Upper lobe of right lung (tissue), 1 donor: ENCODE measurements at regions not wholly inside any gene's neighbourhood (a gene's known extent, or its start where the extent isn't known, plus 50 kb on each side); places are given as distances from the start of the nearest gene placed in this dataset.

Source experiments
- ATAC-seq: fragments of 200-7000 bp; cut with Tn5 transposase; one replicate; pipeline ENCODE4 v1.9.1; 2020; ENCODE audit warnings: mild to moderate bottlenecking, moderate library complexity
- DNase-seq: peaks from one replicate; pipeline ENCODE4 v3.0.0-alpha.2; 2020
- H3K27ac ChIP-seq: fragments of 200-600 bp; one replicate; pipeline ENCODE4 v1.8.0; 2022
- H3K27me3 ChIP-seq: fragments of 200-600 bp; one replicate; pipeline ENCODE4 v1.8.0; 2022; ENCODE audit warnings: mild to moderate bottlenecking
- H3K36me3 ChIP-seq: fragments of 200-600 bp; one replicate; pipeline ENCODE4 v1.8.0; 2022
- H3K4me1 ChIP-seq: fragments of 200-600 bp; one replicate; pipeline ENCODE4 v1.8.0; 2022
- H3K4me3 ChIP-seq: fragments of 200-600 bp; one replicate; pipeline ENCODE4 v1.8.0; 2022; ENCODE audit warnings: mild to moderate bottlenecking
- H3K9me3 ChIP-seq: fragments of 200-600 bp; one replicate; pipeline ENCODE4 v1.8.0; 2022
- intact Hi-C: fragments of 100-400 bp; cut with DNase I; formaldehyde crosslinking; loops from one replicate; pipeline ENCODE4 v1.11.0; 2022
- TF ChIP-seq, protein P1 (sequence below): fragments of 200-600 bp; IDR thresholded peaks from one replicate; pipeline ENCODE4 v1.8.0; 2022; ENCODE audit warnings: antibody characterized with exemption
- donor health status: DM: no; HTN: yes; CAD: no; lungs with severe emphysema.

DNA sequence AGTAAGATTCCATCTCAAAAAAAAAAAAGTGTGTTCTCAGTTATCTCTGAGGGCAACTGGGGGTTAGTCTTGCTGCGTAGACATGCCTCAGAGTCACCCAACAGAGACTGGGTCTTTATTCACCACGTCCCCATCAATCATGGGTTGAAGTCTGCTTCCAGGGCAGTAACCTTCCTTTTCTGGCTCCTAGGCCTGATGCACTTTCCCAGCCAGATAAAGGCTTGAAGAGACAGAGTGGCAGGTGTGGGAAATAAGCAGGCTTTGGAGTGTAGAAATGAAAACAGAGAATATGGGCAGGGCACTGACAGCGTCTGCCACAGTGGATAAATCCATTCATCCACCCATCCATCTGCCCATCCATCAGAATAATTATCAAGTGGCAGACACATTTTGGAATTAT, 134.1 kb upstream of the LGALSL start:
- DNase-seq (no peak), ATAC-seq (no peak)
- Histone ChIP-seq H3K4me1 (no peaks in the 10 kb centered on the region), H3K9me3 (no peaks in the 10 kb centered on the region), H3K36me3 (no peaks in the 10 kb centered on the region), H3K27me3 (no peaks in the 10 kb centered on the region), H3K27ac (no peak overlapping the region), H3K4me3 (no peak overlapping the region)
- intact Hi-C loops, result loop anchor here (10.0 kb wide), 1 partner anchor 265 kb away; no protein-coding TSS in a partner anchor
- TF ChIP-seq, protein P1, sequence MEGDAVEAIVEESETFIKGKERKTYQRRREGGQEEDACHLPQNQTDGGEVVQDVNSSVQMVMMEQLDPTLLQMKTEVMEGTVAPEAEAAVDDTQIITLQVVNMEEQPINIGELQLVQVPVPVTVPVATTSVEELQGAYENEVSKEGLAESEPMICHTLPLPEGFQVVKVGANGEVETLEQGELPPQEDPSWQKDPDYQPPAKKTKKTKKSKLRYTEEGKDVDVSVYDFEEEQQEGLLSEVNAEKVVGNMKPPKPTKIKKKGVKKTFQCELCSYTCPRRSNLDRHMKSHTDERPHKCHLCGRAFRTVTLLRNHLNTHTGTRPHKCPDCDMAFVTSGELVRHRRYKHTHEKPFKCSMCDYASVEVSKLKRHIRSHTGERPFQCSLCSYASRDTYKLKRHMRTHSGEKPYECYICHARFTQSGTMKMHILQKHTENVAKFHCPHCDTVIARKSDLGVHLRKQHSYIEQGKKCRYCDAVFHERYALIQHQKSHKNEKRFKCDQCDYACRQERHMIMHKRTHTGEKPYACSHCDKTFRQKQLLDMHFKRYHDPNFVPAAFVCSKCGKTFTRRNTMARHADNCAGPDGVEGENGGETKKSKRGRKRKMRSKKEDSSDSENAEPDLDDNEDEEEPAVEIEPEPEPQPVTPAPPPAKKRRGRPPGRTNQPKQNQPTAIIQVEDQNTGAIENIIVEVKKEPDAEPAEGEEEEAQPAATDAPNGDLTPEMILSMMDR, result no peak

DNA sequence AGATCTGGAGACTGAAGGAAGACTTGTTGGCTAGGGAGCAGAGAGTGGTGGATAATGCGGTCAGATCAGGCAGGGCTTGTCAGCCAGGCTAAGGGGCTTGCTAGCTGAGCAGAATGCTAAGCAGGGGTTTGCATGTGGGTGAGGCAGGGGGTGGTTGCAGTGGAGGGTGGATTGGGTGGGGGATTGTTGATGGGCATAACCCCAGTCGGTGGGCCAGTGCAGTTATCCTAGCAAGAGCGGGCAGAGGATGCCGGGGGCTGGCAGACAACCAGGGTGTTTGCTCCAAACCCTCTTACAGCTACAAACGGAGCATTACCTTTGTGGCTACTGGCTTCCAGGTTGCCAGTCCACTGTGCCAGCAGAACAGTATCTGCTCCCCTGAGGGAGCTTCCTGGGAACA, 131.5 kb upstream of the LGALSL start:
- Histone ChIP-seq H3K27me3 (no peaks in the 10 kb centered on the region), H3K4me1 (peaks cover 4% of the 10 kb centered on the region), H3K4me3 (no peak overlapping the region), H3K9me3 (no peaks in the 10 kb centered on the region), H3K36me3 (no peaks in the 10 kb centered on the region), H3K27ac (no peak overlapping the region)
- TF ChIP-seq, protein P1, result no peak
- no peak for DNase-seq
- ATAC-seq, result no peak
- intact Hi-C loops, result loop anchor here (10.0 kb wide), 1 partner anchor 268 kb away; no protein-coding TSS in a partner anchor

DNA sequence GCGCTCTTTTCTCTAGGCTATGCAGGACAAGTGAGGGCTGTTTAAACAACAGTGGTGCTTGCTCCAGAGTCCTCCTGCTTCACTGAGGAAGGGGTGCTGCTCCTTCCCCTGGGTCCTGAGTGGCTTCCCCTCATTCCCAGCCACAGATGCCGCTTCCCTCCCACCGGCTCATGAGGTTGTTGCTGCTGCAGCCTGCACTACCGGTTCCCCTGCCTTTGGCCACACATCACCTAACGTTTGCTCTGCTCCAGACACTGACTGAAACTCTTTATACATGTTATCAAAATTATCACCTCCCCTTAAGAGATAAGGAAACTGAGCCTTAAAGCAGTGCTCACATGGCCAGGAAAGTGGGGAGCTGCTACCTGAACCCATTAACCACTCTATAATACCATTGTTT, 130.8 kb upstream of the LGALSL start:
- intact Hi-C loops, result loop anchor here (10.0 kb wide), 1 partner anchor 268 kb away; no protein-coding TSS in a partner anchor
- DNase-seq (no peak), ATAC-seq (no peak)
- TF ChIP-seq, protein P1, result no peak
- Histone ChIP-seq H3K9me3 (no peaks in the 10 kb centered on the region), H3K36me3 (no peaks in the 10 kb centered on the region), H3K4me3 (no peak overlapping the region), H3K27me3 (no peaks in the 10 kb centered on the region), H3K27ac (no peak overlapping the region), H3K4me1 (peaks cover 11% of the 10 kb centered on the region)

DNA sequence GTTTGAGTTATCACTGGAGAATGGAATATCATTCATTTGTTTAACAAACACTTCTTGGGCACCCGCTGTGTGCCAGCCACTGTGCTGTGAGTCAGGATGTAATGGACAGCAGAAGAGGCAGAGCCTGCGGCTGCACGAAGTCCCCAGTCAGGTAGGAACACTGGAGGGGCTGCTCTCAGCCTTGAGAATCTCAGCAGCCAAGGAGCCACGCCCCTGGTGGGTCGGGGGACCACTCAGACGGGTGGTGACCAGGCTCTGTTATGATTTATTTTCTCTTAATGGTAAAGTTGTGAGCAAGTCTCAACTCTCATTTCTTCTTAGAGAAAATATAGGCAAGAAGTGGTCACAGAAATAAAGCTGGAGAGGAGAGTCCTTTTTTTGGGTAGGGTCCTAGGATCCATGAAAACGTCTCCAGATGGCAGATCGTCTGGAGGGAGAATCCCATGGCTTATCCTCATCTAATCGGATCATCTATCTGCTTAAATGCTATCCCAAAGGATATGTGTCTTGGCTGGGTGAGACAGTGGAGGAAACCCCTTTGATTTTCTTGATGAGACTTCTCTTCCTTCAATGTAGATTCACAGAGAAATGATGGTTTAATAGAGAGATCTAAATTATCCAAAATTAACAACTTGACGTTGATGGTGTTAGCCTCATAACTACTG, 129.1 kb upstream of the LGALSL start:
- no peaks in the 10 kb centered on the region for H3K27me3 ChIP-seq
- no peak overlapping the region for H3K27ac ChIP-seq
- ATAC-seq (no peak), DNase-seq (no peak)
- H3K36me3 ChIP-seq, result no peaks in the 10 kb centered on the region
- no peaks in the 10 kb centered on the region for H3K9me3 ChIP-seq
- TF ChIP-seq, protein P1, result no peak
- H3K4me1 ChIP-seq, result peaks cover 22% of the 10 kb centered on the region
- intact Hi-C loops, result loop anchor here (10.0 kb wide), 1 partner anchor 270 kb away; no protein-coding TSS in a partner anchor
- H3K4me3 ChIP-seq, result no peak overlapping the region

DNA sequence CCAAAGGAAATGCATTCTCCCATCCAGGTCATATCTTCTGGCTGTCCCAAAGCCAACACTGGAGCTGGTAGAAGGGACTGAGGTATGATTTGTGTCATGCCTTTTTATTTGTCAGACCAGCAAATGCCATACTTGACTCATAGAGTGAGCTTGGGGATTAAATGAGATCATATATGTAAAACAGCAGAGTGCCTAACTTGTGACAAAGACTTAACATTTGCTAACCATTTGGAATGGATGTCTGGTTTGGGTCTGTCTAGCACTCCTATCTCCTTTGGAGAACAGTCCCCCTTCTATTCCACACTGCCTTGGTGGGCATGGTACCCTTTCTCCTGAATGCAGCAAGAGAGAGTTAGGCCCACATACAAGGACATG, 128.5 kb upstream of the LGALSL start:
- Histone ChIP-seq H3K4me1 (peaks cover 27% of the 10 kb centered on the region), H3K9me3 (no peaks in the 10 kb centered on the region), H3K27me3 (no peaks in the 10 kb centered on the region), H3K27ac (no peak overlapping the region), H3K4me3 (no peak overlapping the region), H3K36me3 (no peaks in the 10 kb centered on the region)
- DNase-seq, result no peak
- TF ChIP-seq, protein P1, result no peak
- ATAC-seq, result no peak
- intact Hi-C loops, result loop anchor here (10.0 kb wide), 1 partner anchor 271 kb away; no protein-coding TSS in a partner anchor
